ENCODE measurements at regions not wholly inside any gene's neighbourhood (a gene's known extent, or its start where the extent isn't known, plus 50 kb on each side); places are given as distances from the start of the nearest gene placed in this dataset.

DNA sequence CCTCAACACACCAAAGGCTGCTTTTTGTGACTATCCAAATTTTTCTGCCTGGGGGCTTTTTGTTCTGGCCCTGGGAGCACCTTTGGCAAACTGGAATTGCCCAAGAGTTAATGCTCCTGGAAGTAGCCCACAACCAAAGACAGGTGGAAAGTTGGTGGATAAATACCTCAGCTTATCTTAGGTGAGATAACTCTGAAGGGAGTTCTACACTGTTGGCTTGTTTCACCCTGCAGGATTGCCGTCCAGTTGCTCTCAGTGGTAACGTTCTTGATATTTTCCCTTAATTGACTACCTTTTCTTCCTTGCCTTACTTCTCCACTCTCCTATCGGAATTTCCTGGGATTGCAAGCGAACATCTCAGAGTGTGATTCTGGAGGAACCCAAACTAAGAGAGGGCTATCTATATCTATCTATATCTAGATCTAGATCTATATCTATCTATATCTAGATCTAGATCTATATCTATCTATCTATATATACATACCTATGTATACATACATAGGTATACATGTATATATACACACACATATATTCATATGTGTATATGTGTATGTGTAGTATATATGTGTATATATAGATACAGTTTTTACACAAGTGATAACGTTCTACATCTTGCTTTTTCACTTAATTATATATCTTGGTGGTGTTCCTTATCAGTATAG is 82.6 kb upstream of the DHX15 start:
- dilution Hi-C loops (cut with HindIII; ENCODE audit: low sequenced_read_pairs, unreplicated experiment): no loop called here
- POLR2A ChIA-PET (ENCODE audit: unreplicated experiment): no interaction called here
- no peak overlapping the region for H3K4me2 ChIP-seq (ENCODE audit: low read depth, low read length)

More for the DNA sequence above, 82.6 kb upstream of the DHX15 start:
- no TSS peak for BruUV-seq (replicated peaks)
- no peaks in the 10 kb centered on the region for H3K79me1 ChIP-seq (ENCODE audit: low read depth in 1 of 2, low read length in 2 of 2)
- no peak overlapping the region for H3K56ac ChIP-seq (ENCODE audit: extremely low read depth, insufficient read depth, low read length)
- WGBS, 2 experiments (ENCODE audit: extremely low coverage in 2 of 2, insufficient read length in 1 of 2): no CpG with 5 or more reads among the region's 5 CpGs
- no peaks in the 10 kb centered on the region for H3K36me3 ChIP-seq (ENCODE audit: control insufficient read depth, insufficient read depth, low read length)
- H3K9me3 ChIP-seq (ENCODE audit: control insufficient read depth, insufficient read depth, low read length): no peaks in the 10 kb centered on the region
- no peak overlapping the region for H2AK5ac ChIP-seq (ENCODE audit: low read depth, low read length)
- H3K23ac ChIP-seq (ENCODE audit: low read depth, low read length): no peak overlapping the region
- in situ Hi-C loops (cut with MboI; ENCODE audit: low sequenced_read_pairs): no loop called here
- ATAC-seq (ENCODE audit: low read depth) (no peak), DNase-seq (no peak)
- H3K27me3 ChIP-seq (ENCODE audit: control insufficient read depth, insufficient read depth, low read length): peaks cover 26% of the 10 kb centered on the region
- H3K14ac ChIP-seq (replicated peaks; ENCODE audit: low read depth, low read length): no peak overlapping the region
- no peak overlapping the region for H2BK20ac ChIP-seq (ENCODE audit: low read depth, low read length)
- H2AK9ac ChIP-seq (replicated peaks; ENCODE audit: low read depth, low read length, poor library complexity): no peak overlapping the region
- TF ChIP-seq MAFK (IDR thresholded peaks at IDR 0.05; ENCODE audit: low read depth, low read length) (no peak), RAD21 (IDR thresholded peaks at IDR 0.05; ENCODE audit: low read length) (no peak), BHLHE40 (IDR thresholded peaks at IDR 0.05; ENCODE audit: low read depth, low read length) (no peak), MXI1 (IDR thresholded peaks at IDR 0.05; ENCODE audit: borderline replicate concordance, low read depth, low read length) (no peak), NFE2L2 (IDR thresholded peaks at IDR 0.05; ENCODE audit: low read depth, low read length) (no peak), CEBPB (IDR thresholded peaks at IDR 0.05; ENCODE audit: low read depth, low read length) (no peak), FOS (IDR thresholded peaks at IDR 0.05; ENCODE audit: low read depth, low read length) (no peak), RCOR1 (IDR thresholded peaks at IDR 0.05; ENCODE audit: insufficient replicate concordance, low read length) (no peak), SMC3 (IDR thresholded peaks at IDR 0.05; ENCODE audit: low read depth, low read length) (no peak), POLR2A (IDR thresholded peaks at IDR 0.05; ENCODE audit: low read depth, low read length) (no peak), CHD1 (IDR thresholded peaks at IDR 0.05; ENCODE audit: low read depth, low read length) (no peak)
- TF ChIP-seq, protein P1, sequence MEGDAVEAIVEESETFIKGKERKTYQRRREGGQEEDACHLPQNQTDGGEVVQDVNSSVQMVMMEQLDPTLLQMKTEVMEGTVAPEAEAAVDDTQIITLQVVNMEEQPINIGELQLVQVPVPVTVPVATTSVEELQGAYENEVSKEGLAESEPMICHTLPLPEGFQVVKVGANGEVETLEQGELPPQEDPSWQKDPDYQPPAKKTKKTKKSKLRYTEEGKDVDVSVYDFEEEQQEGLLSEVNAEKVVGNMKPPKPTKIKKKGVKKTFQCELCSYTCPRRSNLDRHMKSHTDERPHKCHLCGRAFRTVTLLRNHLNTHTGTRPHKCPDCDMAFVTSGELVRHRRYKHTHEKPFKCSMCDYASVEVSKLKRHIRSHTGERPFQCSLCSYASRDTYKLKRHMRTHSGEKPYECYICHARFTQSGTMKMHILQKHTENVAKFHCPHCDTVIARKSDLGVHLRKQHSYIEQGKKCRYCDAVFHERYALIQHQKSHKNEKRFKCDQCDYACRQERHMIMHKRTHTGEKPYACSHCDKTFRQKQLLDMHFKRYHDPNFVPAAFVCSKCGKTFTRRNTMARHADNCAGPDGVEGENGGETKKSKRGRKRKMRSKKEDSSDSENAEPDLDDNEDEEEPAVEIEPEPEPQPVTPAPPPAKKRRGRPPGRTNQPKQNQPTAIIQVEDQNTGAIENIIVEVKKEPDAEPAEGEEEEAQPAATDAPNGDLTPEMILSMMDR (conservative IDR thresholded peaks at IDR 0.05; ENCODE audit: low read depth, low read length): no peak
- TF ChIP-seq, protein P2, sequence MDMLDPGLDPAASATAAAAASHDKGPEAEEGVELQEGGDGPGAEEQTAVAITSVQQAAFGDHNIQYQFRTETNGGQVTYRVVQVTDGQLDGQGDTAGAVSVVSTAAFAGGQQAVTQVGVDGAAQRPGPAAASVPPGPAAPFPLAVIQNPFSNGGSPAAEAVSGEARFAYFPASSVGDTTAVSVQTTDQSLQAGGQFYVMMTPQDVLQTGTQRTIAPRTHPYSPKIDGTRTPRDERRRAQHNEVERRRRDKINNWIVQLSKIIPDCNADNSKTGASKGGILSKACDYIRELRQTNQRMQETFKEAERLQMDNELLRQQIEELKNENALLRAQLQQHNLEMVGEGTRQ (IDR thresholded peaks at IDR 0.05; ENCODE audit: low read depth, low read length): no peak
- TF ChIP-seq, protein P3, sequence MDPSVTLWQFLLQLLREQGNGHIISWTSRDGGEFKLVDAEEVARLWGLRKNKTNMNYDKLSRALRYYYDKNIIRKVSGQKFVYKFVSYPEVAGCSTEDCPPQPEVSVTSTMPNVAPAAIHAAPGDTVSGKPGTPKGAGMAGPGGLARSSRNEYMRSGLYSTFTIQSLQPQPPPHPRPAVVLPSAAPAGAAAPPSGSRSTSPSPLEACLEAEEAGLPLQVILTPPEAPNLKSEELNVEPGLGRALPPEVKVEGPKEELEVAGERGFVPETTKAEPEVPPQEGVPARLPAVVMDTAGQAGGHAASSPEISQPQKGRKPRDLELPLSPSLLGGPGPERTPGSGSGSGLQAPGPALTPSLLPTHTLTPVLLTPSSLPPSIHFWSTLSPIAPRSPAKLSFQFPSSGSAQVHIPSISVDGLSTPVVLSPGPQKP (IDR thresholded peaks at IDR 0.05; ENCODE audit: borderline replicate concordance, low read depth, low read length): no peak
- no peak overlapping the region for H3K18ac ChIP-seq (ENCODE audit: low read depth, low read length)
- no peak overlapping the region for H4K8ac ChIP-seq (ENCODE audit: low read depth in 2 of 2, low read length in 2 of 2)
- no peak overlapping the region for H4K91ac ChIP-seq (ENCODE audit: insufficient read depth, low read depth, low read length)
- no peak overlapping the region for H4K5ac ChIP-seq (ENCODE audit: low read depth, low read length)
- no peak overlapping the region for H2BK120ac ChIP-seq (ENCODE audit: low read depth, low read length)
- no peak overlapping the region for H3K9ac ChIP-seq (ENCODE audit: low read depth, low read length)
- peaks cover 5% of the 10 kb centered on the region for H3K4me1 ChIP-seq (ENCODE audit: control insufficient read depth, insufficient read depth, low read length)
- intact Hi-C loops (cut with micrococcal nuclease): loop anchor here (10.0 kb wide), 1 partner anchor 58 kb away; no protein-coding TSS in a partner anchor
- no peak overlapping the region for H2AFZ ChIP-seq (replicated peaks; ENCODE audit: low read length, poor library complexity)
- H2BK15ac ChIP-seq (ENCODE audit: low read depth, low read length): no peak overlapping the region
- H3K4me3 ChIP-seq (ENCODE audit: insufficient read depth, low read depth, low read length): no peak overlapping the region
- no peak overlapping the region for H2BK5ac ChIP-seq (ENCODE audit: low read depth, low read length, poor library complexity, severe bottlenecking)
- CTCF ChIA-PET: interaction anchor here (0.6 kb wide), 2 partner anchors 7 to 23 kb away, joined by 3 to 8 read pairs; no protein-coding TSS in a partner anchor
- H3K27ac ChIP-seq (ENCODE audit: insufficient read depth, low read length): no peak overlapping the region
- no peaks in the 10 kb centered on the region for H3K9me1 ChIP-seq (ENCODE audit: insufficient read depth, low read length)
- H4K20me1 ChIP-seq (ENCODE audit: insufficient read depth, low read length): no peaks in the 10 kb centered on the region
- no peak overlapping the region for H3K4ac ChIP-seq (ENCODE audit: low read depth, low read length)

Measured in IMR-90 (cell line).